A549 (cell line): ENCODE measurements at regions not wholly inside any gene's neighbourhood (a gene's known extent, or its start where the extent isn't known, plus 50 kb on each side); places are given as distances from the start of the nearest gene placed in this dataset.

Experiments
- ATAC-seq, 2 experiments: fragments of 200-7000 bp in 1 of 2; fragments of >200 bp in 1 of 2; cut with Nextera tagmentation in 1 of 2; cut with Tn5 transposase in 1 of 2; 3 replicates each; pipeline versions ENCODE4 v1.8.0 to v1.9.1; 2018 to 2020; ENCODE audit warnings: mild to moderate bottlenecking in 1 of 2, moderate library complexity in 1 of 2
- CTCF ChIA-PET: fragments of 300-600 bp; sonication (Branson Sonifier 250); formaldehyde crosslinking; extraction: SDS; loops from one replicate; lab custom pipeline; 2021; ENCODE audit warnings: antibody characterized with exemption, inconsistent platforms; lab: Yijun Ruan, JAX
- POLR2A ChIA-PET: fragments of 350-600 bp; formaldehyde crosslinking; extraction: SDS; loops from one replicate; lab custom pipeline; 2021; ENCODE audit warnings: antibody characterized with exemption, inconsistent platforms; lab: Yijun Ruan, JAX
- DNase-seq, 2 experiments: peaks; one replicate each; pipeline versions ENCODE4 v3.0.0 to v3.0.0-alpha.2; 2011 to 2016; ENCODE audit warnings: low read depth in 1 of 2, low spot score in 1 of 2
- FAIRE-seq: peaks from 2 replicates; lab custom pipeline; 2011; peaks lifted over from hg19 to GRCh38; lab: Jason Lieb, UNC
- H3K27ac ChIP-seq, 2 experiments: fragments of >200 bp; sonication (Bioruptor Twin); formaldehyde crosslinking; 3 replicates each; pipeline ENCODE4 v1.5.1; 2016 to 2017
- H3K4me1 ChIP-seq: fragments of >200 bp; sonication (Bioruptor Twin); formaldehyde crosslinking; 3 replicates; pipeline ENCODE4 v1.6.1; 2016
- H3K4me2 ChIP-seq: fragments of >200 bp; sonication (Bioruptor Twin); formaldehyde crosslinking; 3 replicates; pipeline ENCODE4 v1.6.1; 2016
- H3K4me3 ChIP-seq: fragments of >200 bp; sonication (Bioruptor Twin); formaldehyde crosslinking; 3 replicates; pipeline ENCODE4 v1.5.1; 2016
- H3K9me3 ChIP-seq: fragments of >200 bp; sonication (Bioruptor Twin); formaldehyde crosslinking; 3 replicates; pipeline ENCODE4 v1.6.1; 2016
- BHLHE40 ChIP-seq: IDR thresholded peaks from 2 replicates; pipeline ENCODE4 v1.6.1; 2012; ENCODE audit warnings: low read depth, low read length, inconsistent platforms
- CBX2 ChIP-seq: fragments of 200-600 bp; sonication (generic); IDR thresholded peaks from 2 replicates; pipeline ENCODE4 v1.6.1; 2016; ENCODE audit warnings: low read depth, mild to moderate bottlenecking, borderline replicate concordance
- CBX8 ChIP-seq: fragments of 200-600 bp; sonication (generic); IDR thresholded peaks from 2 replicates; pipeline ENCODE4 v1.6.1; 2016
- CEBPB ChIP-seq, 2 experiments: fragments of >200 bp in 1 of 2; sonication (Bioruptor Twin) in 1 of 2; formaldehyde crosslinking in 1 of 2; IDR thresholded peaks; 2 replicates each; pipeline ENCODE4 v1.6.1; 2012 to 2016
- EHF ChIP-seq: fragments of 250-450 bp; sonication (Bioruptor Pico); IDR thresholded peaks from 2 replicates; pipeline ENCODE4 v1.5.0; 2020; ENCODE audit warnings: mild to moderate bottlenecking
- EHMT2 ChIP-seq: fragments of 200-600 bp; sonication (generic); IDR thresholded peaks from 2 replicates; pipeline ENCODE4 v1.6.1; 2016; ENCODE audit warnings: antibody characterized with exemption, low read depth, mild to moderate bottlenecking, moderate library complexity
- FOXS1 ChIP-seq: fragments of 250-450 bp; sonication (Bioruptor Pico); IDR thresholded peaks from 2 replicates; pipeline ENCODE4 v1.5.0; 2020; ENCODE audit warnings: mild to moderate bottlenecking, moderate library complexity
- GATA3 ChIP-seq: IDR thresholded peaks from 2 replicates; pipeline ENCODE4 v1.6.1; 2012; ENCODE audit warnings: borderline replicate concordance
- HEYL ChIP-seq: fragments of 250-450 bp; sonication (Bioruptor Pico); IDR thresholded peaks from 2 replicates; pipeline ENCODE4 v1.8.0; 2021; ENCODE audit warnings: mild to moderate bottlenecking, moderate library complexity
- HOXA7 ChIP-seq: fragments of 250-450 bp; sonication (Bioruptor Pico); IDR thresholded peaks from 2 replicates; pipeline ENCODE4 v1.5.0; 2020; ENCODE audit warnings: mild to moderate bottlenecking, moderate library complexity
- JUN ChIP-seq, 2 experiments: fragments of >200 bp; sonication (Bioruptor Twin); formaldehyde crosslinking; IDR thresholded peaks; 2 replicates in 1 of 2; 3 replicates in 1 of 2; pipeline ENCODE4 v1.6.1; 2016 to 2017
- JUNB ChIP-seq: fragments of >200 bp; sonication (Bioruptor Twin); formaldehyde crosslinking; IDR thresholded peaks from 2 replicates; pipeline ENCODE4 v1.6.1; 2016
- KDM5A ChIP-seq: fragments of 200-600 bp; sonication (generic); IDR thresholded peaks from 2 replicates; pipeline ENCODE4 v1.6.1; 2016; ENCODE audit warnings: antibody characterized with exemption, mild to moderate bottlenecking
- POLR2A ChIP-seq: IDR thresholded peaks from 2 replicates; pipeline ENCODE4 v1.6.1; 2012; ENCODE audit warnings: mild to moderate bottlenecking, low read length
- RFX5 ChIP-seq: fragments of 450-650 bp; IDR thresholded peaks from 2 replicates; pipeline ENCODE4 v1.7.1; 2014; ENCODE audit warnings: antibody characterized with exemption, mild to moderate bottlenecking, moderate library complexity
- TFCP2L1 ChIP-seq: fragments of 250-450 bp; sonication (Bioruptor Pico); IDR thresholded peaks from 2 replicates; pipeline ENCODE4 v1.5.0; 2021; ENCODE audit warnings: mild to moderate bottlenecking
- TP53 ChIP-seq: fragments of 250-450 bp; sonication (Bioruptor Pico); IDR thresholded peaks from 2 replicates; pipeline ENCODE4 v1.5.0; 2021; ENCODE audit warnings: mild to moderate bottlenecking, moderate library complexity
- ZC3H11A ChIP-seq: fragments of 450-650 bp; IDR thresholded peaks from 2 replicates; pipeline ENCODE4 v1.6.1; 2014; ENCODE audit warnings: antibody characterized with exemption, mild to moderate bottlenecking
- ZFP36 ChIP-seq: fragments of 450-650 bp; IDR thresholded peaks from 2 replicates; pipeline ENCODE4 v1.6.1; 2014; ENCODE audit warnings: borderline replicate concordance; ENCODE audit not compliant: partially characterized antibody
- WGBS: methylation state at CpG from one replicate; pipeline ENCODE4 v1.1.6; 2017; ENCODE audit errors: missing lambda C conversion rate; 5-methylcytosine and 5-hydroxymethylcytosine counted together
- TF ChIP-seq, protein P1 (sequence below): fragments of 150-350 bp; IDR thresholded peaks from 2 replicates; pipeline ENCODE4 v1.6.1; 2014; ENCODE audit warnings: low read depth, mild to moderate bottlenecking, low read length
- TF ChIP-seq, protein P2 (sequence below): fragments of >200 bp; sonication (Bioruptor Twin); formaldehyde crosslinking; IDR thresholded peaks from 2 replicates; pipeline ENCODE4 v1.6.1; 2016
- TF ChIP-seq, protein P3 (sequence below): fragments of 250-450 bp; sonication (Bioruptor Pico); IDR thresholded peaks from 2 replicates; pipeline ENCODE4 v1.5.0; 2020; ENCODE audit warnings: low read depth, mild to moderate bottlenecking, moderate library complexity
- TF ChIP-seq, protein P4 (sequence below): fragments of 450-650 bp; IDR thresholded peaks from 2 replicates; pipeline ENCODE4 v1.6.1; 2014; ENCODE audit warnings: antibody characterized with exemption

DNA sequence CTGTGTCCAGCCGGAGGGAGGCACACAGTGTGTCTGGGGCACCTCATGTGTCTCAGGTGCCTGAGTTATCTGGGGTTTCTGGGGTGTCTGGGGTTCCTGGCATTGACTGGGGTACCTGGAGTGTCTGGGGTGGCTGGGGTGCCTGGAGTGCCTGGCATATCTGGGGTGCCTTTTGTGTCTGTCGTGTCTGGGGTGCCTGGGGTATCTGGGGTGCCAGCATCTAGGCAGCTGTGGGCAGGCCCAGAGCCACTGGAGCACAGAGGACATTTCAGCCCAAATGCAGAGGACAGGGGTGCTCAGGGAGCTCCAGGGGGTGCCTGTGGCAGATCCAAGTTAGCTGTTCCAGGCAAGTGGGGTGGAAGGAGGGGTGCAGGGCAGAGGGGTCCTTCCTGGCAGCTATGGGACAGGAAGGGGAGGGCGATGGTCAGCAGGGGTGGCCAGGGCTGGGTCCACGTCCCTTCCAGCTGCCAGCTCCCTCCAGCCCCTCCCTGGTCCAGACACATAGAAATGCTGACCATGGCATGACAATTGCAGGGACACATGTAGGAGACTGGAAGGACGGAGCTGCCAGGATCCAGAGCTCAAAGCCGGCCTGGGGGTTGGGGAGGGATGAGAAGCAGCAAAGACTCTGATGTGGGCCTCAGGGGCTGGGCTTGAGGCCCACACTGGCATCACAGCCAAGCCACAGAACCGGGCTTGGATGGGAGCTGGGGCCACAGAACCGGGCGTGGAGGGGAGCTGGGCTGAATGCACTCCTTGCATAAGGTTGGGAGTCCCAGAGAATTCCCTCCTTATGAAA is 133.0 kb downstream of the BRD1 start:
- CTCF ChIA-PET: interaction anchor here (0.7 to 1.2 kb wide), 2 partner anchors 9 to 62 kb away, joined by 3 read pairs; no protein-coding TSS in a partner anchor
- Histone ChIP-seq H3K27ac (no peak overlapping the region), H3K9me3 (0 out of 3 replicates have a peak, but pooled peaks cover 3% of the 10 kb centered on the region)

DNA sequence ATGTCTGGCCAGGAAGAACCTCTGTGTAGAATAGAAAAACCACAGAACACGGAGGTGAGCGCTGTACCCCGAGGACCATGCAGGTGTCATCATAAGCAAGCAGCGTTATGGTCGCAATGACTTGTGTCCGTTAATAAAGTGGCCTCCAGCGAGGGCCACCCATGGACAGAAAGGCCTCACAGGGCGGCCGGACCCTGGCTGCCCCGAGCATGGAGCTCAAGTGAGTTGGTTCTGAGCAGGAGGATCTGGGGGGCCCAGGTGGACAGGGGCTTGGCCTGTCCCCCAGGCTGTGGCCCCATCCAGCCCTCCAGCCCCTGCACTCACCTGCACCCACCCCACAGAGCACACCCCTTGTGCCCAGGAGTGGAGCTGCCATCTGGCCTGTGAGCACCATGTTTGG is 133.8 kb downstream of the BRD1 start:
- no peak overlapping the region for H3K4me2 ChIP-seq
- H3K9me3 ChIP-seq: 0 out of 3 replicates have a peak, but pooled peaks cover 3% of the 10 kb centered on the region
- CTCF ChIA-PET: interaction anchor here (0.7 kb wide), 1 partner anchor 10 kb away, joined by 3 read pairs; no protein-coding TSS in a partner anchor
- TF ChIP-seq CBX8 (no peak), JUN (IDR thresholded peaks at IDR 0.05) (no peak), ZC3H11A (no peak), RFX5 (no peak), ZFP36 (no peak), BHLHE40 (no peak), CBX2 (no peak), FOXS1 (no peak), GATA3 (no peak), CEBPB (IDR thresholded peaks at IDR 0.05) (no peak), TFCP2L1 (CRISPR knock-in tag) (no peak), KDM5A (no peak), POLR2A (no peak), EHMT2 (no peak)
- TF ChIP-seq, protein P1, sequence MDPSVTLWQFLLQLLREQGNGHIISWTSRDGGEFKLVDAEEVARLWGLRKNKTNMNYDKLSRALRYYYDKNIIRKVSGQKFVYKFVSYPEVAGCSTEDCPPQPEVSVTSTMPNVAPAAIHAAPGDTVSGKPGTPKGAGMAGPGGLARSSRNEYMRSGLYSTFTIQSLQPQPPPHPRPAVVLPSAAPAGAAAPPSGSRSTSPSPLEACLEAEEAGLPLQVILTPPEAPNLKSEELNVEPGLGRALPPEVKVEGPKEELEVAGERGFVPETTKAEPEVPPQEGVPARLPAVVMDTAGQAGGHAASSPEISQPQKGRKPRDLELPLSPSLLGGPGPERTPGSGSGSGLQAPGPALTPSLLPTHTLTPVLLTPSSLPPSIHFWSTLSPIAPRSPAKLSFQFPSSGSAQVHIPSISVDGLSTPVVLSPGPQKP: no peak
- TF ChIP-seq, protein P2, sequence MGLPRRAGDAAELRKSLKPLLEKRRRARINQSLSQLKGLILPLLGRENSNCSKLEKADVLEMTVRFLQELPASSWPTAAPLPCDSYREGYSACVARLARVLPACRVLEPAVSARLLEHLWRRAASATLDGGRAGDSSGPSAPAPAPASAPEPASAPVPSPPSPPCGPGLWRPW: no peak
- TF ChIP-seq, protein P3, sequence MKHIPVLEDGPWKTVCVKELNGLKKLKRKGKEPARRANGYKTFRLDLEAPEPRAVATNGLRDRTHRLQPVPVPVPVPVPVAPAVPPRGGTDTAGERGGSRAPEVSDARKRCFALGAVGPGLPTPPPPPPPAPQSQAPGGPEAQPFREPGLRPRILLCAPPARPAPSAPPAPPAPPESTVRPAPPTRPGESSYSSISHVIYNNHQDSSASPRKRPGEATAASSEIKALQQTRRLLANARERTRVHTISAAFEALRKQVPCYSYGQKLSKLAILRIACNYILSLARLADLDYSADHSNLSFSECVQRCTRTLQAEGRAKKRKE: no peak
- TF ChIP-seq, protein P4, sequence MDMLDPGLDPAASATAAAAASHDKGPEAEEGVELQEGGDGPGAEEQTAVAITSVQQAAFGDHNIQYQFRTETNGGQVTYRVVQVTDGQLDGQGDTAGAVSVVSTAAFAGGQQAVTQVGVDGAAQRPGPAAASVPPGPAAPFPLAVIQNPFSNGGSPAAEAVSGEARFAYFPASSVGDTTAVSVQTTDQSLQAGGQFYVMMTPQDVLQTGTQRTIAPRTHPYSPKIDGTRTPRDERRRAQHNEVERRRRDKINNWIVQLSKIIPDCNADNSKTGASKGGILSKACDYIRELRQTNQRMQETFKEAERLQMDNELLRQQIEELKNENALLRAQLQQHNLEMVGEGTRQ: no peak
- DNase-seq (no peak), ATAC-seq (no peak), FAIRE-seq (no peak)
- no peak overlapping the region for H3K4me3 ChIP-seq
- H3K4me1 ChIP-seq: no peaks in the 10 kb centered on the region
- WGBS: 36% methylated on average over 7 of the region's 10 CpGs
- no peak overlapping the region for H3K27ac ChIP-seq
- POLR2A ChIA-PET: no interaction called here

More for the DNA sequence above, 133.0 kb downstream of the BRD1 start:
- FAIRE-seq: no peak
- POLR2A ChIA-PET: no interaction called here
- H3K4me2 ChIP-seq: no peak overlapping the region
- DNase-seq: no peak
- ATAC-seq: no peak
- no peak for TF ChIP-seq HOXA7 (CRISPR knock-in tag)
- TF ChIP-seq, protein P4: no peak
- TF ChIP-seq HEYL (CRISPR knock-in tag): no peak
- no peak for TF ChIP-seq EHF (CRISPR knock-in tag)
- no peak for TF ChIP-seq JUNB
- TF ChIP-seq, protein P2: no peak
- TF ChIP-seq KDM5A: no peak
- TF ChIP-seq TP53 (CRISPR knock-in tag): no peak
- TF ChIP-seq ZFP36: no peak
- 2% methylated on average over 4 of the region's 9 CpGs for WGBS
- H3K4me3 ChIP-seq: no peak overlapping the region
- no peaks in the 10 kb centered on the region for H3K4me1 ChIP-seq
